Peyer's patch (tissue), 4 donors: ENCODE measurements at regions not wholly inside any gene's neighbourhood (a gene's known extent, or its start where the extent isn't known, plus 50 kb on each side); places are given as distances from the start of the nearest gene placed in this dataset.

Source experiments
- DNase-seq, 3 donors: peaks; one replicate each; pipeline ENCODE4 v3.0.0-alpha.2; 2017 to 2019
- H3K27ac ChIP-seq, 4 donors: fragments of 200-600 bp; sonication (generic); one replicate each; pipeline ENCODE4 v1.5.1; 2016 to 2019
- H3K27me3 ChIP-seq, 2 donors: fragments of 200-600 bp; sonication (generic); one replicate each; pipeline ENCODE4 v1.5.1; 2019
- H3K36me3 ChIP-seq, 3 donors: fragments of 200-600 bp; sonication (generic); one replicate each; pipeline ENCODE4 v1.5.1; 2016 to 2019
- H3K4me1 ChIP-seq, 4 donors: fragments of 200-600 bp; sonication (generic); one replicate each; pipeline ENCODE4 v1.5.1; 2016 to 2019
- H3K4me3 ChIP-seq, 4 donors: fragments of 200-600 bp; sonication (generic); 1 replicate in 3 of 4; 2 replicates in 1 of 4; pipeline ENCODE4 v1.5.1; 2016 to 2019; ENCODE audit warnings: mild to moderate bottlenecking in 1 of 4
- H3K9me3 ChIP-seq, 4 donors: fragments of 200-600 bp; sonication (generic); one replicate each; pipeline ENCODE4 v1.5.1; 2016 to 2019; ENCODE audit warnings: mild to moderate bottlenecking in 1 of 4
- CTCF ChIP-seq, 6 experiments: fragments of 450-650 bp in 4 of 6; fragments of 200-600 bp in 2 of 6; sonication (generic) in 1 of 6; IDR thresholded peaks; one replicate each; pipeline ENCODE4 v1.5.1; 2017 to 2019; ENCODE audit warnings: antibody characterized with exemption in 6 of 6, mild to moderate bottlenecking in 3 of 6, moderate library complexity in 1 of 6
- POLR2A ChIP-seq, 2 donors: fragments of 450-650 bp; IDR thresholded peaks; one replicate each; pipeline ENCODE4 v1.5.1; 2017; ENCODE audit warnings: antibody characterized with exemption in 2 of 2, mild to moderate bottlenecking in 2 of 2, moderate library complexity in 2 of 2

DNA sequence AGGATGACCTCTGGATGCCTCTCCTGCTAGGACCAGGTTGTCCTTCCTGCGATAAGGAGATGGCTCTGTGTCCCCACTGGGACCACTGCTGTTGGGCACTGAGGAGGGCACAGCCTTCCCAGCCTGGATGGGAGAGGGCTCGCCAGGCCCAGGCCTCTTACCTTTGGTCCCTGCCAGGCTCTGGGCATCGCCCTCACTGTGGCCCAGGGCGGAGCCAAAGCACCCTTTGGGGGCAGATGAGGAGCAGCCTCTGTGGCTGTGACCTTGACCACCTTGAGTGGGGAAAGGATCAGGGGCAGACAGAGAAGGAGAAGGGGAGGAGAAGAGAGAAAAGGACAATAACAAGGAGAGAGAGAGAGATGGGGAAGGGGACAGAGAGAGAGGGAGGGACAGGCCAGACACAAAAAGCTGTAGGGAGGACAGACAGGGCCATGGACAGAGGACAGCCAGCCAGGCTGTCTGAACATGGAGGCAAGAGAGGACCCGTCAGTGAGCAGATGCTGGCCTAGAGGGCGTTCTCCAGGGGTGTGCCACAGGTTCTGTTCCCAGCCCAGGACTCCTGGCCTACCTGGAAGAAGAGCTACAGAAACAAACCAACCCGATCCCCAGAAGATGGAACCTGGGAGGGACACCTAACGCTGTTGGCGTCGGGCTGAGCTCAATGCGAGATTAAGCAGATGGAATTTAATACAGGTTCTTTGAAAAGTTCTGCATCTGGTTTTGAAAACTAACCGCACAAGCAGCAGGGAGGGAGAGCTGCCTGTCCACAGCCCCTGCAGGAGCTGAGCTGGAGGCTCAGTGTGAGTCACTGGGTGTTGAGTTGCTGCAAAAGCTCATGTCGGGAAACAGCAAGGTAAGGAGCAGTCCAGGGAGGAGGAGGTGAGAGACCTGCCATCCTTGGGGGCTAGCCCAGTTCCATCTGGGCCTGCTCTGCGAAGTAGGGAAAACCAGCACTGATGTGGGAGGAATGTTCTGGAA, 262.1 kb downstream of the PTPRU start:
- H3K4me1 ChIP-seq: no peaks in the 10 kb centered on the region
- DNase-seq: no peak
- no peaks in the 10 kb centered on the region for H3K36me3 ChIP-seq
- no peaks in the 10 kb centered on the region for H3K27me3 ChIP-seq
- H3K4me3 ChIP-seq: no peak overlapping the region
- H3K9me3 ChIP-seq: peaks cover 0 to 5% (median 0%) of the 10 kb centered on the region in 4 donors
- no peak overlapping the region for H3K27ac ChIP-seq
- no peak for TF ChIP-seq POLR2A (IDR thresholded peaks at IDR 0.05)
- TF ChIP-seq CTCF (IDR thresholded peaks at IDR 0.05): no peak

DNA sequence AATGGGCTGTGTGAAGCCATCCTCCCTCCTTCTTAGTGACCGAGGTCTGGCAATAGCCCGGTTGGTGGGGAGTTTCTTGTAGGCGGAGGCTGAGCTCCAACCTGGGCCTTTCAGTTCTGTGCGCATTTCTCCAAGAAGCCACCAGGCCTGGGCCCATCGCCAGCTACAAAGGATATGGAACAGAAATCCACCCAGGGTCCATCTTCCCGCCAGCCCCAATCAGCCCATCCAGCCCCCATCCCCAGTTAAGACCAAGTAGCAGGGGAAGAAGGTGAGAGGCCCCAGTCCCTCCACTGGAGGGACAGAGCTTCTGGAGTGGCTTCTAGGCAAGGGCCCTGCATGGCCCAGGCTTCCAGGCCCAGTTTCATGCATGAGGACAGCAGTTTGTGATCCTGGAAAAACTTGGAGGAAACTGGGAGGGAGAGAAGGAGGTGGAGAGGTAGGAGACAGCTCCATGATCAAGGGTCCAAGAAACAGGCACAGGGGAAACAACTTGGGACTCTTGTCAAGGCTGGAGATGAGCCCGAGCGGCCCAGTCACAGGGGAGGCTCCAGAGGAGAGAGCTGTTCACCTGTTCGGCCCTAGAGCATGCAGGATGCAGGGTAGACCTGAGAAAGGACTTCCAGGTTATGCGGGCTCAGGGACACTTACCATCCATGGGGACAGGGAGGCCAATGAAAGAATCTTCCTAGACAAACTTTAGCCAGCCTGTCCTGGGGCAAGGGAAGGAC, 261.2 kb downstream of the PTPRU start:
- H3K4me1 ChIP-seq: no peaks in the 10 kb centered on the region
- no peak overlapping the region for H3K27ac ChIP-seq
- TF ChIP-seq CTCF (IDR thresholded peaks at IDR 0.05) (no peak), POLR2A (IDR thresholded peaks at IDR 0.05) (no peak)
- no peaks in the 10 kb centered on the region for H3K36me3 ChIP-seq
- no peak overlapping the region for H3K4me3 ChIP-seq
- H3K27me3 ChIP-seq: no peaks in the 10 kb centered on the region
- peak in 1 of 3 donors; percentile 6 for DNase-seq
- peaks cover 0 to 5% (median 0%) of the 10 kb centered on the region in 4 donors for H3K9me3 ChIP-seq

GRCh38 chr1:29496701-29497100, 260.4 kb downstream of the PTPRU start:
- peak in 1 of 3 donors; percentile 8 for DNase-seq
- TF ChIP-seq POLR2A (IDR thresholded peaks at IDR 0.05) (no peak), CTCF (IDR thresholded peaks at IDR 0.05) (no peak)

GRCh38 chr1:29490204-29490934, 254.0 kb downstream of the PTPRU start:
- no peaks in the 10 kb centered on the region for H3K36me3 ChIP-seq
- TF ChIP-seq POLR2A (IDR thresholded peaks at IDR 0.05): no peak
- no peak for TF ChIP-seq CTCF (IDR thresholded peaks at IDR 0.05)
- H3K27me3 ChIP-seq: no peaks in the 10 kb centered on the region
- no peaks in the 10 kb centered on the region for H3K9me3 ChIP-seq
- H3K27ac ChIP-seq: no peak overlapping the region
- no peaks in the 10 kb centered on the region for H3K4me1 ChIP-seq
- peak in 1 of 3 donors; percentile 40 for DNase-seq
- no peak overlapping the region for H3K4me3 ChIP-seq

More at GRCh38 chr1:29496701-29497100, 260.4 kb downstream of the PTPRU start:
- Histone ChIP-seq H3K27me3 (no peaks in the 10 kb centered on the region), H3K4me1 (no peaks in the 10 kb centered on the region), H3K27ac (no peak overlapping the region), H3K9me3 (peaks cover 0 to 5% (median 0%) of the 10 kb centered on the region in 4 donors), H3K36me3 (no peaks in the 10 kb centered on the region), H3K4me3 (no peak overlapping the region)

- TF ChIP-seq CTCF (IDR thresholded peaks at IDR 0.05) (no peak), POLR2A (IDR thresholded peaks at IDR 0.05) (no peak)
- DNase-seq: no peak
- no peaks in the 10 kb centered on the region for H3K9me3 ChIP-seq
- H3K4me1 ChIP-seq: no peaks in the 10 kb centered on the region
- no peak overlapping the region for H3K27ac ChIP-seq
- H3K27me3 ChIP-seq: no peaks in the 10 kb centered on the region
- H3K4me3 ChIP-seq: no peak overlapping the region
- no peaks in the 10 kb centered on the region for H3K36me3 ChIP-seq
These were observed 253.1 kb downstream of the PTPRU start for GRCh38 chr1:29489471-29489870.
